Psoas muscle (tissue), 7 donors: ENCODE measurements at regions not wholly inside any gene's neighbourhood (a gene's known extent, or its start where the extent isn't known, plus 50 kb on each side); places are given as distances from the start of the nearest gene placed in this dataset.

Experiments used
- ATAC-seq, 4 donors: fragments of 200-7000 bp; cut with Tn5 transposase; one replicate each; pipeline ENCODE4 v1.9.1; 2020; ENCODE audit warnings: moderate library complexity in 3 of 4, mild to moderate bottlenecking in 2 of 4
- DNase-seq, 2 donors: peaks; one replicate each; pipeline ENCODE4 v3.0.0-alpha.2; 2020
- H3K27ac ChIP-seq: fragments of 200-600 bp; one replicate; pipeline ENCODE4 v1.8.0; 2022
- H3K27me3 ChIP-seq, 3 donors: fragments of 200-600 bp in 1 of 3; one replicate each; pipeline versions ENCODE4 v1.6.1 to v1.8.0; 2013 to 2022; ENCODE audit warnings: low read length in 2 of 3, mild to moderate bottlenecking in 2 of 3, moderate library complexity in 1 of 3; ENCODE audit not compliant: insufficient read depth in 3 of 3
- H3K36me3 ChIP-seq, 2 donors: fragments of 200-600 bp in 1 of 2; one replicate each; pipeline versions ENCODE4 v1.6.1 to v1.8.0; 2013 to 2022; ENCODE audit warnings: low read depth in 1 of 2, mild to moderate bottlenecking in 1 of 2, moderate library complexity in 1 of 2; ENCODE audit not compliant: insufficient read depth in 1 of 2
- H3K4me1 ChIP-seq: fragments of 200-600 bp; one replicate; pipeline ENCODE4 v1.8.0; 2022
- H3K4me3 ChIP-seq: fragments of 200-600 bp; one replicate; pipeline ENCODE4 v1.8.0; 2022; ENCODE audit warnings: mild to moderate bottlenecking
- H3K9me3 ChIP-seq: fragments of 200-600 bp; one replicate; pipeline ENCODE4 v1.8.0; 2022
- CTCF ChIP-seq: fragments of 200-600 bp; IDR thresholded peaks from one replicate; pipeline ENCODE4 v1.8.0; 2022; ENCODE audit warnings: antibody characterized with exemption
- WGBS, 3 donors: extraction: QIAGEN DNeasy Blood & Tissue Kit; methylation state at CpG; one replicate each; pipeline versions ENCODE4 v1.1.6 to v1.1.7; 2013; 5-methylcytosine and 5-hydroxymethylcytosine counted together
- intact Hi-C, 2 donors: fragments of 100-400 bp; cut with DNase I; formaldehyde crosslinking; loops; one replicate each; pipeline versions ENCODE4 v1.11.0 to v1.14.2; 2022
- donor health status: healthy with polysubstance abuse.
- donor health status: DM: no; HTN: no; CAD: no; lungs with moderate emphysema.
- donor health status: Bipolar disorder and iron deficiency.
- donor health status: healthy.
- donor health status: DM: yes; HTN: yes; CAD: no.
- donor health status: DM: no; HTN: no; CAD: no.
- donor health status: DM: yes; HTN: yes; CAD: no.

- Histone ChIP-seq H3K9me3 (no peaks in the 10 kb centered on the region), H3K27me3 (no peaks in the 10 kb centered on the region), H3K27ac (peak overlapping the region; percentile 54), H3K4me1 (peaks cover 47% of the 10 kb centered on the region), H3K36me3 (no peaks in the 10 kb centered on the region), H3K4me3 (no peak overlapping the region)
- no peak for TF ChIP-seq CTCF
- ATAC-seq (peak in 3 of 4 donors; percentile 77 to 86 (median 81)), DNase-seq (no peak)
- 36 to 50% (median 46%) methylated on average over 9 of the region's 9 CpGs for WGBS, 3 donors
- intact Hi-C loops, result loop anchor here (5.0 kb wide), 2 partner anchors 34 to 86 kb away; partner anchors contain the start of gene TLN2 (in 1 of the 2)
Measured at GRCh38 chr15:62477929-62478328, 312.8 kb upstream of the C2CD4B start.

- Histone ChIP-seq H3K9me3 (no peaks in the 10 kb centered on the region), H3K27ac (no peak overlapping the region), H3K4me3 (no peak overlapping the region), H3K36me3 (no peaks in the 10 kb centered on the region), H3K4me1 (peaks cover 26% of the 10 kb centered on the region), H3K27me3 (no peaks in the 10 kb centered on the region)
- WGBS, 3 donors, result 66 to 71% (median 67%) methylated on average over 5 of the region's 5 CpGs
- no peak for TF ChIP-seq CTCF
- no peak for DNase-seq
- intact Hi-C loops, result no loop called here
- ATAC-seq, result peak in 2 of 4 donors; percentile 25 to 27
Measured at GRCh38 chr15:62482785-62483429, 317.8 kb upstream of the C2CD4B start.

GRCh38 chr15:62483814-62484213 lies 318.7 kb upstream of the C2CD4B start:
- Histone ChIP-seq H3K4me1 (peaks cover 17% of the 10 kb centered on the region), H3K9me3 (no peaks in the 10 kb centered on the region), H3K27ac (no peak overlapping the region), H3K27me3 (no peaks in the 10 kb centered on the region), H3K36me3 (no peaks in the 10 kb centered on the region), H3K4me3 (no peak overlapping the region)
- ATAC-seq (peak; percentile 36 to 77 (median 68)), DNase-seq (peak; percentile 28 to 63)
- 27 to 42% (median 33%) methylated on average over 4 of the region's 4 CpGs for WGBS, 3 donors
- intact Hi-C loops, result no loop called here
- TF ChIP-seq CTCF, result no peak

- no peak overlapping the region for H3K27ac ChIP-seq
- DNase-seq (no peak), ATAC-seq (no peak)
- no peak overlapping the region for H3K4me3 ChIP-seq
- intact Hi-C loops, result no loop called here
- no peak for TF ChIP-seq CTCF
- H3K9me3 ChIP-seq, result no peaks in the 10 kb centered on the region
- 89 to 91% (median 90%) methylated on average over 6 of the region's 6 CpGs for WGBS, 3 donors
- H3K36me3 ChIP-seq, result no peaks in the 10 kb centered on the region
- H3K4me1 ChIP-seq, result peaks cover 17% of the 10 kb centered on the region
- no peaks in the 10 kb centered on the region for H3K27me3 ChIP-seq
Measured at GRCh38 chr15:62485170-62485720, 320.2 kb upstream of the C2CD4B start.
